KMS-11 (cell line): ENCODE measurements at regions not wholly inside any gene's neighbourhood (a gene's known extent, or its start where the extent isn't known, plus 50 kb on each side); places are given as distances from the start of the nearest gene placed in this dataset.

ENCODE experiments used
- H2AFZ ChIP-seq: fragments of 200-600 bp; sonication (generic); 2 replicates; pipeline ENCODE4 v1.6.1; 2016; ENCODE audit warnings: antibody characterized with exemption, mixed run types, low read depth
- H3K27ac ChIP-seq: fragments of 200-600 bp; sonication (generic); 2 replicates; pipeline ENCODE4 v1.6.1; 2016; ENCODE audit warnings: mild to moderate bottlenecking, mixed run types
- H3K27me3 ChIP-seq: fragments of 200-600 bp; sonication (generic); 2 replicates; pipeline ENCODE4 v1.6.1; 2017; ENCODE audit warnings: mild to moderate bottlenecking, low read depth, mixed run types, moderate library complexity; ENCODE audit not compliant: insufficient read depth
- H3K36me3 ChIP-seq: fragments of 200-600 bp; sonication (generic); 2 replicates; pipeline ENCODE4 v1.6.1; 2017; ENCODE audit warnings: mild to moderate bottlenecking, mixed run types; ENCODE audit not compliant: insufficient read depth
- H3K4me1 ChIP-seq: fragments of 200-600 bp; sonication (generic); 2 replicates; pipeline ENCODE4 v1.6.1; 2016; ENCODE audit warnings: mild to moderate bottlenecking, low read depth, mixed run types; ENCODE audit not compliant: poor library complexity, severe bottlenecking
- H3K4me2 ChIP-seq: fragments of 200-600 bp; sonication (generic); 2 replicates; pipeline ENCODE4 v1.7.0; 2016; ENCODE audit warnings: mild to moderate bottlenecking, mixed run types
- H3K4me3 ChIP-seq: fragments of 200-600 bp; sonication (generic); IDR thresholded peaks from 2 replicates; pipeline ENCODE4 v1.6.1; 2017; ENCODE audit warnings: low read depth, low read length, mixed read lengths; ENCODE audit not compliant: insufficient read depth
- H3K79me2 ChIP-seq: fragments of 200-600 bp; sonication (generic); 2 replicates; pipeline ENCODE4 v1.6.1; 2016; ENCODE audit warnings: low read depth, mixed run types; ENCODE audit not compliant: insufficient read depth
- H3K9ac ChIP-seq: fragments of 200-600 bp; sonication (generic); 2 replicates; pipeline ENCODE4 v1.6.1; 2016; ENCODE audit warnings: mild to moderate bottlenecking, mixed run types
- H4K20me1 ChIP-seq: fragments of 200-600 bp; sonication (generic); 2 replicates; pipeline ENCODE4 v1.6.1; 2016; ENCODE audit warnings: mild to moderate bottlenecking, mixed run types; ENCODE audit not compliant: insufficient read depth
- TF ChIP-seq, protein P1 (sequence below): fragments of 200-600 bp; sonication (generic); conservative IDR thresholded peaks from 2 replicates; pipeline ENCODE4 v1.6.1; 2017; ENCODE audit warnings: low read depth, mild to moderate bottlenecking, antibody characterized with exemption, low read length, moderate library complexity, mixed read lengths

DNA sequence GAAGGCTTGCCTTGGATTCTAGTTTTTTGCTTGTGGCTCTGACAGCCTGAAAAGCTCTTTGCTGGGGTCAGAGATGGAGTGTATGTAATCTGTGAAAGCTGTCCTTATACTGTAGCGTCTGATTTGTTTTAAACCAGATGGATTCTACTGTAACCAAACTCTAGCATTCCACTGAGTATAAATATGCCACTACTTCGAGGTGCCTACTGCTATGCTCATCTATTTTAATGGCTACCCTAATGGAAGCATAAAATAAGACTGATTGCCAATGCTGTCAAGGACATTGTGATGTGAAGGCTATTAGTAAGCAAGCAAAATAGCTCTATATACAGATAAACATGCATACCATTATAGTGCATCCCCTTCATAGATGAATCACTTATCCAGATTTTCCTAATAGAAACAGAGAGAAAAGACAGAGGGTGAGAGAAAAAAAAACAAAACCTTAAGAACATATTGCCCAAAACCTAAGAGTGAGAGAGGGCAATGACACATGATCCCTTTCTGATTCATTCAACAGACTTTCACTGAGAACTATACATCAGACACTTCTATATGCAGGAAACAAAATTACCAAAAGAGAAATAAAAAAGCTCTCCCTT is 1025.8 kb upstream of the LCORL start:
- no peaks in the 10 kb centered on the region for H3K36me3 ChIP-seq
- no peaks in the 10 kb centered on the region for H3K27me3 ChIP-seq
- no peak overlapping the region for H3K27ac ChIP-seq
- no peak overlapping the region for H3K4me3 ChIP-seq
- no peak overlapping the region for H2AFZ ChIP-seq
- no peaks in the 10 kb centered on the region for H3K4me1 ChIP-seq
- no peak overlapping the region for H3K4me2 ChIP-seq
- H3K79me2 ChIP-seq, result no peaks in the 10 kb centered on the region
- TF ChIP-seq, protein P1, sequence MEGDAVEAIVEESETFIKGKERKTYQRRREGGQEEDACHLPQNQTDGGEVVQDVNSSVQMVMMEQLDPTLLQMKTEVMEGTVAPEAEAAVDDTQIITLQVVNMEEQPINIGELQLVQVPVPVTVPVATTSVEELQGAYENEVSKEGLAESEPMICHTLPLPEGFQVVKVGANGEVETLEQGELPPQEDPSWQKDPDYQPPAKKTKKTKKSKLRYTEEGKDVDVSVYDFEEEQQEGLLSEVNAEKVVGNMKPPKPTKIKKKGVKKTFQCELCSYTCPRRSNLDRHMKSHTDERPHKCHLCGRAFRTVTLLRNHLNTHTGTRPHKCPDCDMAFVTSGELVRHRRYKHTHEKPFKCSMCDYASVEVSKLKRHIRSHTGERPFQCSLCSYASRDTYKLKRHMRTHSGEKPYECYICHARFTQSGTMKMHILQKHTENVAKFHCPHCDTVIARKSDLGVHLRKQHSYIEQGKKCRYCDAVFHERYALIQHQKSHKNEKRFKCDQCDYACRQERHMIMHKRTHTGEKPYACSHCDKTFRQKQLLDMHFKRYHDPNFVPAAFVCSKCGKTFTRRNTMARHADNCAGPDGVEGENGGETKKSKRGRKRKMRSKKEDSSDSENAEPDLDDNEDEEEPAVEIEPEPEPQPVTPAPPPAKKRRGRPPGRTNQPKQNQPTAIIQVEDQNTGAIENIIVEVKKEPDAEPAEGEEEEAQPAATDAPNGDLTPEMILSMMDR, result no peak
- H4K20me1 ChIP-seq, result no peaks in the 10 kb centered on the region
- H3K9ac ChIP-seq, result no peak overlapping the region

GRCh38 chr4:19039816-19040215 is 1018.3 kb upstream of the LCORL start:
- H2AFZ ChIP-seq, result no peak overlapping the region
- no peak overlapping the region for H3K9ac ChIP-seq
- H4K20me1 ChIP-seq, result no peaks in the 10 kb centered on the region

GRCh38 chr4:19038231-19038630 is 1016.7 kb upstream of the LCORL start:
- no peak overlapping the region for H3K4me2 ChIP-seq
- H3K27ac ChIP-seq, result no peak overlapping the region
- H3K36me3 ChIP-seq, result no peaks in the 10 kb centered on the region
- no peak overlapping the region for H2AFZ ChIP-seq
- no peaks in the 10 kb centered on the region for H3K27me3 ChIP-seq
- no peaks in the 10 kb centered on the region for H3K4me1 ChIP-seq
- H3K9ac ChIP-seq, result no peak overlapping the region
- no peaks in the 10 kb centered on the region for H3K79me2 ChIP-seq
- H4K20me1 ChIP-seq, result no peaks in the 10 kb centered on the region
- TF ChIP-seq, protein P1, result no peak
- no peak overlapping the region for H3K4me3 ChIP-seq

More at GRCh38 chr4:19039816-19040215, 1018.3 kb upstream of the LCORL start:
- no peak overlapping the region for H3K4me3 ChIP-seq
- H3K27me3 ChIP-seq, result no peaks in the 10 kb centered on the region
- H3K79me2 ChIP-seq, result no peaks in the 10 kb centered on the region
- TF ChIP-seq, protein P1, result no peak
- H3K36me3 ChIP-seq, result no peaks in the 10 kb centered on the region
- no peaks in the 10 kb centered on the region for H3K4me1 ChIP-seq
- no peak overlapping the region for H3K4me2 ChIP-seq
- H3K27ac ChIP-seq, result no peak overlapping the region

GRCh38 chr4:19033816-19034733 is 1012.5 kb upstream of the LCORL start:
- Histone ChIP-seq H3K79me2 (no peaks in the 10 kb centered on the region), H3K4me3 (no peak overlapping the region), H3K4me1 (no peaks in the 10 kb centered on the region), H3K27me3 (no peaks in the 10 kb centered on the region), H3K36me3 (no peaks in the 10 kb centered on the region), H3K4me2 (no peak overlapping the region), H4K20me1 (no peaks in the 10 kb centered on the region), H3K9ac (no peak overlapping the region), H3K27ac (no peak overlapping the region), H2AFZ (no peak overlapping the region)
- TF ChIP-seq, protein P1, result no peak
